Neural progenitor cell (in vitro differentiated cells): ENCODE measurements at regions not wholly inside any gene's neighbourhood (a gene's known extent, or its start where the extent isn't known, plus 50 kb on each side); places are given as distances from the start of the nearest gene placed in this dataset.

ENCODE experiments used
- EZH2phosphoT487 ChIP-seq: fragments of 200-600 bp; sonication (generic); IDR thresholded peaks from 2 replicates; pipeline ENCODE4 v1.6.1; 2017; ENCODE audit warnings: antibody characterized with exemption
- TF ChIP-seq, protein P1 (sequence below): fragments of 200-600 bp; sonication (generic); IDR thresholded peaks from 2 replicates; pipeline ENCODE4 v1.5.1; 2017; ENCODE audit warnings: antibody characterized with exemption, mild to moderate bottlenecking

DNA sequence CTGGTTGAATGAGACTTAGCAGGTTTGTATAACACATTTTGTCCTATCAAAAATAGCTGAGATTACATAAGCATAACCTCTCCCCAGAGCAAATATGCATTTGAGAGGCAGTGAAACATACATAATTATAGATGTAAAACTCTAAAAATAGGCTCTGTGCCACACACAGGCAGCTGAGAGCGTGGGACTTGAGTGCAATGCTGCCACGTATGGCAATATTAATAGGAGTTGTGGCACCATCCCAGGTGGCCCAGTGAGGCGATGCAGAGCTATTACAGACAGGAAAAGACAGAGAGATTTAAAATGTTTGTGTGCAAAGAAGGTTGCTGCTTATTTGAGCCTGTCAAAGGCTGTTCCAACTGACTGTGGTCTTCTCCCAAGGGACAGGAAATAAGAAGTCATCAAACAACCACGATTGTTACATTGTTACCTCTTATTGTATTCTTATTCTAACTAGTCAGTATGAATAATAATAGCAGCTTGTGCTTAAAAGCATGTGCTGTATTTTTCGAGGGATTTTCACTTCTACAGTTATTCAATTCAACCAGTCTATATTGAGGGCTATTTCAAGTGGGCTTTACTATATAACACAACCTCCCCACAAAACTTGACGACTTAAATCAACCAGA lies 116.5 kb downstream of the SALL1 start:
- no peak for TF ChIP-seq EZH2phosphoT487
- TF ChIP-seq, protein P1, sequence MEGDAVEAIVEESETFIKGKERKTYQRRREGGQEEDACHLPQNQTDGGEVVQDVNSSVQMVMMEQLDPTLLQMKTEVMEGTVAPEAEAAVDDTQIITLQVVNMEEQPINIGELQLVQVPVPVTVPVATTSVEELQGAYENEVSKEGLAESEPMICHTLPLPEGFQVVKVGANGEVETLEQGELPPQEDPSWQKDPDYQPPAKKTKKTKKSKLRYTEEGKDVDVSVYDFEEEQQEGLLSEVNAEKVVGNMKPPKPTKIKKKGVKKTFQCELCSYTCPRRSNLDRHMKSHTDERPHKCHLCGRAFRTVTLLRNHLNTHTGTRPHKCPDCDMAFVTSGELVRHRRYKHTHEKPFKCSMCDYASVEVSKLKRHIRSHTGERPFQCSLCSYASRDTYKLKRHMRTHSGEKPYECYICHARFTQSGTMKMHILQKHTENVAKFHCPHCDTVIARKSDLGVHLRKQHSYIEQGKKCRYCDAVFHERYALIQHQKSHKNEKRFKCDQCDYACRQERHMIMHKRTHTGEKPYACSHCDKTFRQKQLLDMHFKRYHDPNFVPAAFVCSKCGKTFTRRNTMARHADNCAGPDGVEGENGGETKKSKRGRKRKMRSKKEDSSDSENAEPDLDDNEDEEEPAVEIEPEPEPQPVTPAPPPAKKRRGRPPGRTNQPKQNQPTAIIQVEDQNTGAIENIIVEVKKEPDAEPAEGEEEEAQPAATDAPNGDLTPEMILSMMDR: no peak
